Cerebellar cortex (tissue), 1 donor: ENCODE measurements at regions not wholly inside any gene's neighbourhood (a gene's known extent, or its start where the extent isn't known, plus 50 kb on each side); places are given as distances from the start of the nearest gene placed in this dataset.
"Not testable (repeated sequence)": the region's sequence is repeated elsewhere in the genome, so short reads cannot be mapped to it uniquely, and the experiment has no call there.

Source experiments
- DNase-seq: peaks from one replicate; pipeline ENCODE4 v3.0.0-alpha.2; 2015; ENCODE audit warnings: low spot score

DNA sequence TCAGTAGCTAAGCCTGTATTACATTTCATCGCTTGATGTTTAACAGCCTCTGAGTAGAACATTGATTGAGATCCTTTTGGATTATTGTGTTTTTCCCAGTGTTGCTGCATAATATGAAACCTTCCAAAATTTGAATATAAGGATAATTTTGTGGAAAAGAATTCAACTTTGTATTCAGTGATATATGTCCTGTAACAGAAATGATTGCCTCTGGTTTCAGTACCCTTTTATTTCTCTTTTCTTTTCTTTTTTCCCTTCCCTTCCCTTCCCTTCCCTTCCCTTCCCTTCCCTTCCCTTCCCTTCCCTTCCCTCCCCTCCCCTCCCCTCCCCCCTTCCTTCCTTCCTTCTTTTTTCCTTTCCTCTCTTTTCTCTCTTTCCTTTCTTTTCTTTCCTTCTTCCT is 74.6 kb downstream of the UTRN start:
- DNase-seq, result no peak

DNA sequence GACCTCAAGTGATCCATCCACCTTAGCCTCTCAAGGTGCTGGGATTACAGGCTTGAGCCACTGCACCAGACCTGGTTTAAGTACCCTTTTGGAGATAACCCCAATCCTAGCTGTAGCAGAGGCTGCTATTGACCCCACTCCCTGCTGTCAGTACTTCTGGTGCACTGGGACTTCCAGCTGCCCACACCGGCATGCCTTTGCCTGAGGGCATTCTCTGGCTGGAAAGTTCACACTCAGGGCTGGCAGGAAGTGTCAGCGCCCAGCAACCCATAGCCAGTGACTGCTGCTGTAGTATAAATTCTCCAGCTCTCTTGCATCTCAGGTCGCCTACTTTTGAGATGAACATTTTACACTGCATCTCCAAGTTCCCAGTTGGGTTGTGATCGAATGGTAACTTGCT is 75.3 kb downstream of the UTRN start:
- DNase-seq, result no peak

DNA sequence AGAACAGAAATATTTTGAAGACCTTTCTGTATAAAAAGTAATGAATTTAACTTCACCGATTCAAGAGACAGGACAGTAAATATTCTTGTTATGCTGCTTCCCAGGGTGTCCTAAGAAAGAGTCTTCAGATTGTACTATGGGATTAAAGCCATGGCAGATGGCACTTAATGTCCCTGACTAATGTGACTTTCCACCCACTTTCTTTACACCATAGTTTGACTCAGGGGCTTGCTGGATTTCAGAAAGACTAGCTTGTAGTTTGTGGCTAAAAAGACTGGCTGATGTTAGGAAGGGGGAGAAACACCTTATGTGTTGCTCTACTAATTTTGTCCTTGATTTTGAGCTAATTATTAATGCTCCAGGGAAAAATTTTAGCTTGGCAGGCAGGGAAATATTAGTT is 75.9 kb downstream of the UTRN start:
- DNase-seq, result no peak

DNA sequence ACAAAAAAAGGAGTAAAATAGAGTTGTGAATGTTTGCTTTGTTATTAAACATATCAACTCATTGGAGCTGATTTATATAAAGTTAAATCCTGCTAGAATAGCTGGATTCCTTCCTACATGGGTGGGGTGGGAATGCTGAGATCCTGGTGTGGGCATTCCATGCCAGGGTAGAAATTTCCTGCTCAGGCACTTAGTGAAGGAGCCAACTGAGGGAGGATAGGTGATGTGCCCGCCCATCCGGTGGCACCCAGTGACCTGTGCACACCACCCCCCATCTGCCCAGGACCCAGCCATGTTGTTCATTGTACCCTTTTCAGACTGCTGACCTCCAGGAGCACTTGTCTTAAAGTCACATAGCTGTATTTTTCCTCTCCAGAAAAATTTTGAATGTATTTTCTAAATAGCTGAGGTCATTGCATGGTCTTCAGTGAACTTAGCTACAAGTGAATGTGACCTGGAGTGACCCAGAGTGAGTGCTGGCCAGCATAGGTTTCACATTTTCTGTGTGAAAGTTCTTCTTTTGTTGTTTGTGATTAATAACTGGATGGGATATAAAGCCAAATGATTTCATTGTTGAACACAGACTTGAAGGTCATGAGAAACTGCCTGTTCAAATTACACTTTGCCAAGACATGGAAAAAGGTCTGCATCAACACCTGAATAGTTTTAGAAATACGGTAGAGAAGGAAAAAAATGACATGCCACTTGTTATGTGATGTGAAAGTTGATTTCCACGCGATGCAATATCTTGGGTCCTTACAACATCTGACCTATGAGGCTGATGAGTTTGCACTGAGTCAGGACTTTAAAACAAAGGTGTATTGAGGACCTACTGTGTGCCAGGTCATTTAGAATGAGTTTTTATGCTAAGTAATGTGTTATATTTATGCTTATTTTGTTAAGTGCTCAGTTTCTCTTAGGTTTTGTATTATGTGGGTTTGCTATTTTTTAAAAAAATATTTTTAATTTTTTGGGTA is 77.2 kb downstream of the UTRN start:
- no peak for DNase-seq

DNA sequence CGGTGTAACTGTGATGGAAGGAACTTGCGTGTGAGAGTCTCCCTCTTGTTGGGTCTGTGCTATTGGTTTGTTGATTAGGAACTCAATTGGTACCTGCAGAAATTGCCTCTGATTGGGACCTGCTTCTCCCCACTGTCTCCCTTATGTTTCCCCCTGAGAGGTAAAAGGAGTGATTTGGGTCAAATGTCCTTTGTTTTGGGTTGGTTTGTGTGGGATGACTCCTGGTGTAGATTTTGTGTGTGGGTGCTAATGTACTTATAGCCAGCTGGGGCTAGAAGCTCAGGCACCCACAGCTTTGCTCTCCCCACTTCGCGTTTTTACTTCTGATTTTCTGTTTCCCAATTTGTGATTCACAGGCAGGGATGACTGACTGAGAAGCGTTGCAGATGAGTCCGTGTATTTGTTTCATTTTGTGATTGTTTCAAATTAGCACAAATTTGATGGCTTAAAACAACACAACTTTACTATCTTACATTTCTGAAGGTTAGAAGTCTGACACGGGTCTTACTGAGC is 79.1 kb downstream of the UTRN start:
- DNase-seq, result no peak

DNA sequence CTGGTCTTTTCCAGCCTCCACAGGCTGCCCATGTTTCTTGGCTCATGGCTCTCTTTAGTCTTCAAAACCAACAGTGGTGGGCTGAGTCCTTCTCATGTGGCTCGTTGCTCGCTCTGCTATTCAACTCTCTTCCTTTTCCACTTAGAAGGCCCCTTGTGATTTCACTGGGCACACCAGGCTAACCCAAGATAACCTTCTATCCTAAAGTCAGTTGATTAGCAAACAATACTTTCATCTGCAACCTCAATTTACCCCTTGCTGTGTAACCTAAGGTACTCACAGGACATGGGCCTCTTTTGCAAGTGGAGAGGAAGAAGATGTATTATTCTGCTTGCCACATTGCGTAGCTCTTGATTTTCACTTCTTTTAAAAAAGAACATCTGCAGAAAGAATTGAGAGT is 79.6 kb downstream of the UTRN start:
- DNase-seq, result no peak

DNA sequence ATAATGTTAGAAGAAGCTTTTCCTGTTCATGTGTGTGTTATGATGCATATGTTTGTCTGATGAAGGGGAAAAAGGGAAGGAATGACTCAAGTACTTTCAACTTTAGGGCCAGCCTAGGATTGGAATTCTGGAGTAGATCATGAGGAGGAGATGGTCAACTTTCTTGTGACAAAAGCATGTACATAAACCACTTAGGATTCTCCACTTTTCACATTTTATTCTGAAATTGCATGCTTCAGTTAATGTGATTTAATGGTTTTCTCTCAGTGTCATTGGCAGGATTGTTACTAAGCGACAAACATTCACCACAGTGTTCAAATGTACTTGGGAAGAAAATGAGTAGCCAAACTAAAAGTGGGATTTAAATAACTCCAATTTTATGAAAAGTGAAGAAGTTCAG is 80.1 kb downstream of the UTRN start:
- DNase-seq, result no peak

DNA sequence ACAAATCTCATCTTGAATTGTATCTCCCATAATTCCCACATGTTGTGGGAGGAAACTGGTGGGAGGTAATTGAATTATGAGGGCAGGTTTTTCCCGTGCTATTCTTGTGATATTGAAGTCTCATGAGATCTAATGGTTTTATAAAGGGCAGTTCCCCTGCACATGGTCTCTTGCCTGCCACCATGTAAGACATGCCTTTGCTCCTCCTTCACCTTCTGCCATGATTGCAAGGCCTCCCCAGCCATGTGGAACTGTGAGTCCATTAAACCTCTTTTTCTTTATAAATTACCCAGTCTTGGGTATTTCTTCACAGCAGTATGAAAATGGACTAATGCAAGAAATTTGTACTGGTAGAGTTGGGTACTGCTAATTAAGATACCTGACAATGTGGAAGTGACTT is 84.6 kb downstream of the UTRN start:
- not testable (repeated sequence) for DNase-seq

DNA sequence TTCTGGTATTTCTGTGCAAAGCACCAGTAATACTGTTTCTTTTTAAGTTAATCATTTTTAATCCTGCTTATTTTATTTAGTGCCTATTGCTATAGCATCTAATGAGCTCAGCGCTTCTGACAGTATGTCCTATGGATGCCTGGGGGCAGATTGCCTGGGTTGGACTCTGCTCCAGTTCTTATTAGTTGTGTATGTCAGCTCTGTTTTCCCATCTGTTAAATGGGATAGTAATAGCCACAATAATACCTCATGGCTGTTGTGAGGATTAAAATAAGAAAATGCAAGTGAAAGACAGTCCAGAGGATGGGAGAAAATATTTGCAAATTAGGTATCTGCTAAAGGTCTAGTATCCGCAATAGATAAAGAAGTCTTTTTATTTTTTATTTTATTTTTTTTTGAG is 87.0 kb downstream of the UTRN start:
- no peak for DNase-seq

DNA sequence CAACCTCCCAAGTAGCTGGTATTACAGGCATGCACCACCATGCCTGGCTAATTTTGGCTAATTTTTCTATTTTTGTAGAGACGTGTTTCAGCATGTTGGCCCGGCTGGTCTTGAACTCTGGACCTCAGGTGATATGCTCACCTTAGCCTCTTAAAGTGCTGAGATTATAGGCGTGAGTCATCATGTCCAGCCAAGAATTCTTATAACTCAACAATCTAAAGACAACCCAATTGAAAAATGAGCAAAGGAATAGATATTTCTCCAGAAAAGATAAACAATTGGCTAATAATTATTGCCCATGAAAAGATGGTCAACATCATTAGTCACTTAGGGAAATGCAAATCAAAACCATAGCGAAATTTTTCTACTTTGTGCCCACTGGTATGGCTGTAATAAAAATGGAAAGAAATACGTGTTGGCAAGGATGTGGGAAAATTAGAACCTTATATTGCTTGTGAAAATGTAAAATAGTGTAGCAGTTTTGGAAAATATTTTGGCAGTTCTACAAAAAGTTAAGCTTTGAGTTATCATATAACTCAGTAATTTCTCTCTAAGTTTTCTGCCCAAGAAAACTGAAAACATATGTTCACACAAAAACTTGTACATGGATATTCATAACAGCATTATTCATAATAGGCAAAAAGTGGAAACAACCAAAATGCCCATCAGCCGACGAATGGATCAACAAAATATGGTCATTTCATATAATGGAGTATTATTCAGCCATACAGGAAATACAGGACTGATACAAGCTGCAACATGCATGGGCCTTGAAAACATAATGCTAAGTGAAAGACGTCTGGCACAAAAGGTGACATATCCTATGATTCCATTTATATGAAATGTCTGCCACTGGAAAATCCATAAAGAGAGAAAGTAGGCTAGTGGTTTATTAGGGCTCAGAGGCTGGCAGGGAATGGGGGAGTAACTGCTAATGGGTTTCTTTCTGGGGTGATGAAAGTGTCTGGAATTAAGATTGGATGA is 87.8 kb downstream of the UTRN start:
- no peak for DNase-seq

DNA sequence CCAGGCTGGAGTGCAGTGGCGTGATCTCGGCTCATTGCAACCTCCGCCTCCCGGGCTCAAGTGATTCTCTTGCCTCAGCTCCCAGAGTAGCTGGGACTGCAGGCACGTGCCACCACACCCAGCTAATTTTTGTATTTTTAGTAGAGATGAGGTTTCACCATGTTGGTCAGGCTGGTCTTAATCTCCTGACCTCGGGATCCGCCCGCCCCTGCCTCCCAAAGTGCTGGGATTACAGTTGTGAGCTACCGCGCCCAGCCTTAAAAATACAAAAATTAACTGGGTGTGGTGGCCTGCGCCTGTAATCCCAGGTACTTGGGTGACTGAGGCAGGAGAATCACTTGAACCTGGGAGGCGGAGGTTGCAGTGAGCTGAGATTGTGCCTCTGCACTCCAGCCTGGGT is 89.4 kb downstream of the UTRN start:
- DNase-seq, result not testable (repeated sequence)

DNA sequence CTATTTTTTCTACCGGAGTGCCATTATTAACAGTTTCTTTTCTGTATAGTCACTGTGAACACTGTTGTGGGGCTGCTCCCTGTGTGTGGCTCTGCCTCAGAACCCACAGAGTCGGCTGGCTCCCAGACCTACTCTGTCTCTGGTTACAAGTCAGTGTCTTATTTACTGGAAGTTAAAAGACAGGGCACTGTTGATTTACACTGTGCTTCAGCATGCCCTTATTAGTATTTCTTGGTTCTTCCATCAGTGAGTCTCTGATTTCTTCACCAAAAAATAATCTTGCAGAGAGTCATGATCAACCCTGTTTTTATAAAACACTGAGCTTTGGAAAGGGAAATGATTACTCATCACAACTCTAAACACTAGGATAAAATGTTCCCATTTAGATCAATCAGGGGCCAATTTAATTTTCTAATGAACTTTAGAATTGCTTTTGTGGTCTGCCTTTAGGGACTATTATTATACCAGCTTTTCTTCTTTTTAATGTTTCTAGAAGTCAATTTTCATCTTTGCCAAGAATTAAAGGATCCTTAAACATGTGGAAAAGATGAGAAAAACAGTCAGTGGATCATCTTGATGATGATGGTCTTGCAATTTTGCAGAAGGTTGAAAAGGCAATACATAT is 92.6 kb downstream of the UTRN start:
- DNase-seq, result no peak

DNA sequence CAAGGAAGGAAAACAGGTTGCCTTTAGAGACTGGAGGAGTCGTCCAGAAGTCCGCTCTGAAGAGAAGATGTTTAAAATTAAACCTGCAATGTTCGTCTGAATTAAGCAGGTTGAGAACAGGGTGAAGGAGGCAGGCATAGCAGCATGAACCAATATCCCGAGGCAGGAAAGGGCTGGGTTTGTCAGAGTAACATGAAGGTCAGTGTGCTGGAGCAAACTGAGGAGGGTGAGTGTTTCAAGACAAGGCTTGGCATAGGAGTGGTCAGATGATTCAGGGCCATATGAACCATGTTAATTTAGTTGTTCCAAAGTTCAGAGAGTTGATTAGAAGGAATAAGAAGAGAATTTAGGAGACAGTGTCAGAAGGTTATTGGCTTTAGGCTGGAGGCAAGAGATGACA is 93.3 kb downstream of the UTRN start:
- no peak for DNase-seq

DNA sequence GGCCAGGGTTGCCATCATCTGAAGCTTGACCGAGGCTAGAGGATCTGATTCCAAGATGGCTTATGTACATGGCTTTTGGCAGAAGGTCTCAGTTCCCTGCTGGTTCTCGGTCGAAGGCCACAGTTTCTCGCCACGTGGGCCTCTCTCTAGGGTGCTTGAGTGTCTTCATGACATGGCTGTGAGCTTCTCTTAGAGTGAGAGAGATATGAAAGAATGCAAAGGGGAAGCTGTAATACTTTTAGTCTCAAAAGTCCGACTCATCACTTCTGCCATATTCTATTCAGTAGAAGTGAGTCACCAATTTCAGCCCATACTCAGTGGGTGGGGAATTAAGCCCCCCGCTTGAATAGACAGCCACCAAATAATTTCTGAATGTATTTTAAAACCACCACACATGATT is 94.2 kb downstream of the UTRN start:
- no peak for DNase-seq

DNA sequence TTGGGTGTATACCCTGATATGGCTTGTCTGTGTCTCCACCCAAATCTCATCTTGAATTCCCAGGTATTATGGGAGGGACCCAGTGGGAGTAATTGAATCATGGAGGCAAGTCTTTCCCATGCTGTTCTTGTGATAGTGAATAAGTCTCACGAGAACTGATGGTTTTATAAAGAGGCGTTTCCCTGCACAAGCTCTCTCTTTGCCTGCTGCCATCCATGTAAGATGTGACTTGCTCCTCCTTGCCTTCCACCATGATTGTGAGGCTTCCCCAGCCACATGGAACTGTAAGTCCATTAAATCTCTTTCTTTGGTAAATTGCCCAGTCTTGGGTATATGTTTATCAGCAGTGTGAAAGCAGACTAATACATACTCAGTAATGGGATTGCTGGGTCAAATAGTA is 96.4 kb downstream of the UTRN start:
- DNase-seq, result not testable (repeated sequence)

DNA sequence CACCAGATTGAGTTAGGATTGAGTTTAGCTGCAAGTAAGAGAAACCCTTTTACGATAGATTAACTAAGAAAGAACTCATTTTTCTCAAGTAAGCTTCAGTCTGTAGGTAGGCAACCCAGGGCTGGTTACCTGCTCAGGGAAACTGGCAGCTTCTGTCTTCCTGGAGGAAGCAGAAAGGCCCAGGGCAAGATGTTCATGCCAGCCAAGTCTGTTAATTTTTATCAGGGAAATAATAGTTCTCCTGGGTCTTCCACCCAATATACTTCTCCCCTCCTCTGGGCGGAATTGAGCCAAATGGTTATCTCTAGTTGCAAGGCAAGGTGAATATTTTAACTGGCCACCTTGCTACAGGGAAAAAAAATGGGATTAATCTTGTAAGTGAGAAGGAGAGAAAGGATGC is 98.2 kb downstream of the UTRN start:
- no peak for DNase-seq

DNA sequence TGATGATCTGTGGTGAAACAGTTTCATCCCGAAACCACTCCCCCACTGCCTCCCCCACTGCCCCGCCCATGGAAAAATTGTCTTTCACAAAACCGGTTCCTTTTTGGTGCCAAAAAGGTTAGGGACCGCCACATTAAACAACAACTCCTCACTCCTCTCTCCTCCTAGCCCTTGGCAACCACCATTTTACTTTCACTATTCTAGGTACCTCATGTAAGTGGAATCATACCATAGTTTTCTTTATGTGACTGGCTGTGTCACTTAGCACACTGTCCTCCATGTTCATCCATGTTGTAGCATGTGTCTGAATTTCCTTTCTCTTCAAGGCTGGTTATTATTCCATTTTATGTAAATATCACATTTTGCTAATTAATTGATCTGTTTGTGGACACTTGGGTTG is 99.3 kb downstream of the UTRN start:
- DNase-seq, result no peak

DNA sequence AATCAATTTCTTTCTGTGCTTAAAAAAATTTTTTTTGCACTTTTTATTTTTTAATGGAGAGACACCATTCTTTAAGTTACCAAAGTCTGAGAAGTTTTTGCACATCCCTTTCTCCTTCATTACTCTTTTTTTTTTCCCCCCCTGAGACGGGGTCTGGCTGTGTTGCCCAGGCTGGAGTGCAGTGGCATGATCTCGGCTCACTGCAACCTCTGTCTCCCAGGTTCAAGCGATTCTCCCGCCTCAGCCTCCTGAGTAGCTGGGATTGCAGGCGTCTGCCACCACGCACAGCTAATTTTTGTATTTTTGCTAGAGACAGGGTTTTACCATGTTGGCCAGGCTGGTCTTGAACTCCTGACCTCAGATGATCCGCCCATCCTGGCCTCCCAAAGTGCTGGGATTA is 104.3 kb downstream of the UTRN start:
- not testable (repeated sequence) for DNase-seq

DNA sequence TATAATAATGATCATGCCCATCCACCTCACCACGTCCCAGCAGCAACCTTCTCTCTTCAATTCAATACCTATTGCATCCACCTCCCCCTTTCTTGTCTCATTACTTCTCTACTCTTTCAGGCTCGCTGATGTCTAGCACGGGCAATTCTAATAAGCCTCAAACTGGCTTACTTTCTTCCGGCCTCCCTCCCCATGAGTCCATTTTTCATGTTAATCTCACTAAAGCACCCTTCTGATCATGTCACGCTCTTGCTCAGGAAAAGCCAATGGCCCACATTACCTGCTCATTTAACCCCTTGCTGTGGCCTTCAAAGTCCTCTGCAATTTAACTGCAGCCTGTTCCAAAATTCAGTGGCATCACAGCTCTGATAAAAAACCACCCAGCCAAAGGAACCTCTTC is 105.1 kb downstream of the UTRN start:
- no peak for DNase-seq

DNA sequence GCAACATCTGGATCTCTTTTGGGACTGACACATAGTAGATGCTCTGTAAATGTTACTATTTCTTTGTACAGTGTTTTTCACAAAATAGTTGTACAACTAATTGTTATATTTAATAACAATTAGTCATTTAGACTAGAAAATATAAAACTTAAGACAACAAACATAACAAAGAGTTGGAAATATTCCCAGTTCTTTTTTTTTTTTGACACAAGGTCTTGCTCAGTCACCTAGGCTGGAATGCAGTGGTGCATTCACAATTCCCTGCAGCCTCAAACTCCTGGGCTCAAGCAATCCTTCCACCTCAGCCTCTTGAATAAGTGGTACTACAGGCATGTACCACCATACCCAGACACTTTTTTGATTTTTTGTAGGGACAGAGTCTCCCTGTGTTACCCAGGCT is 105.8 kb downstream of the UTRN start:
- no peak for DNase-seq

DNA sequence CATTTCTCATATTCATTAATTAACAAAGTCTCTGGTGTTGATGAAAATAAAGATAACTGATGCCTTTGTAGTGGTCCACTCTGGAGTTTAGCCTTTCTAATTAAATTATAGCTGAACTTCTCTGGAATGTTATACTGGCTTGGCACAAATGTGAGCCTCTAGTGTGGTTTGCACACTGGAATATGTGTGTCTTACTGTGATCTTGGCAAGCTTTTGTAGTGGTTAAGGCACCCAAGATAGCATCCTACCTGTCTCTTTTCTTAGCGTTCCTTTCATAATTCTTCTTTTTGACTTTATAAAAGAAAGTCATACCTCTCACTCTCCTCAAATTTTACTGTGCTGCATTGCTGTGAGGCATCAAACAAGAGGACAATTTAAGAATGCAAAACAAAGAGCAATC is 107.4 kb downstream of the UTRN start:
- no peak for DNase-seq

DNA sequence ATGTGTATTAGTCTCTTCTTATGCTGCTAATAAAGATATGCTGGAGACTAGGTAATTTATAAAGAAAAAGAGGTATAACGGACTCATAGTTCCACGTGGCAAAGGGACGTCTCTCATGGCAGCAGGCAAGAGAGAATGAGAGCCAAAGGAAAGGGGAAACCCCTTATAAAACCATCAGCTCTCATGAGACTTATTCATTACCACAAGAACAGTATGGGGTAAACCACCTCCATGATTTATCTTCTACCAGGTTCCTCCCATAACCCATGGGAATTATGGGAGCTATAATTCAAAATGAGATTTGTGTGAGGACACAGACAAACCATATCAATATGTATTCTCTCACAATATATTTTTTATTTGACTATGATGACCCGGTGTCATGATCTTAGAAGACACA is 109.1 kb downstream of the UTRN start:
- no peak for DNase-seq
